ENCODE measurements at regions not wholly inside any gene's neighbourhood (a gene's known extent, or its start where the extent isn't known, plus 50 kb on each side); places are given as distances from the start of the nearest gene placed in this dataset.

DNA sequence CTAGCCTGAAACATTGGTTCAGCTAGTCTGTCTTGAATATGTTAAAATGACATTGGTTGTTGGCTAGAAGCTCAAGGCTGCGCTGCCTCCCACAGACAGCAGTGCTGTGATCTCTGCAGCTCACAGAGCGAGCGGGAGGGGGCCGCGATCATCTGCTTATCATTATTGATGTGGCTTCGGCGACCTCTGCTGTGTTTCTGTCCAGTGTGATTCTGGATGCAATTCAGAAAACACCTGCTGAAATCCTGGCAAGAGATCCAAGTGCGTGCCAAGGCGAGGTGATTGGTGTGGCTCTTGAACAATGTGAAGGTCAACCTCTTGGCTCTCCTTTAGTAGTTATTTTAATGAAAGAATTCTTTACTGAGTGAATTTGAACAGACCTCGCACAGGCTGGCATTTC is 142.3 kb upstream of the SASH1 start:
- TF ChIP-seq, protein P1, sequence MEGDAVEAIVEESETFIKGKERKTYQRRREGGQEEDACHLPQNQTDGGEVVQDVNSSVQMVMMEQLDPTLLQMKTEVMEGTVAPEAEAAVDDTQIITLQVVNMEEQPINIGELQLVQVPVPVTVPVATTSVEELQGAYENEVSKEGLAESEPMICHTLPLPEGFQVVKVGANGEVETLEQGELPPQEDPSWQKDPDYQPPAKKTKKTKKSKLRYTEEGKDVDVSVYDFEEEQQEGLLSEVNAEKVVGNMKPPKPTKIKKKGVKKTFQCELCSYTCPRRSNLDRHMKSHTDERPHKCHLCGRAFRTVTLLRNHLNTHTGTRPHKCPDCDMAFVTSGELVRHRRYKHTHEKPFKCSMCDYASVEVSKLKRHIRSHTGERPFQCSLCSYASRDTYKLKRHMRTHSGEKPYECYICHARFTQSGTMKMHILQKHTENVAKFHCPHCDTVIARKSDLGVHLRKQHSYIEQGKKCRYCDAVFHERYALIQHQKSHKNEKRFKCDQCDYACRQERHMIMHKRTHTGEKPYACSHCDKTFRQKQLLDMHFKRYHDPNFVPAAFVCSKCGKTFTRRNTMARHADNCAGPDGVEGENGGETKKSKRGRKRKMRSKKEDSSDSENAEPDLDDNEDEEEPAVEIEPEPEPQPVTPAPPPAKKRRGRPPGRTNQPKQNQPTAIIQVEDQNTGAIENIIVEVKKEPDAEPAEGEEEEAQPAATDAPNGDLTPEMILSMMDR (IDR thresholded peaks at IDR 0.05; ENCODE audit: insufficient read depth, low read depth, low read length) = no peak
- no peak for TF ChIP-seq EZH2 (IDR thresholded peaks at IDR 0.05; ENCODE audit: insufficient read depth, low read length)

All from astrocyte (in vitro differentiated cells and primary cell).